ENCODE measurements at regions not wholly inside any gene's neighbourhood (a gene's known extent, or its start where the extent isn't known, plus 50 kb on each side); places are given as distances from the start of the nearest gene placed in this dataset.

DNA sequence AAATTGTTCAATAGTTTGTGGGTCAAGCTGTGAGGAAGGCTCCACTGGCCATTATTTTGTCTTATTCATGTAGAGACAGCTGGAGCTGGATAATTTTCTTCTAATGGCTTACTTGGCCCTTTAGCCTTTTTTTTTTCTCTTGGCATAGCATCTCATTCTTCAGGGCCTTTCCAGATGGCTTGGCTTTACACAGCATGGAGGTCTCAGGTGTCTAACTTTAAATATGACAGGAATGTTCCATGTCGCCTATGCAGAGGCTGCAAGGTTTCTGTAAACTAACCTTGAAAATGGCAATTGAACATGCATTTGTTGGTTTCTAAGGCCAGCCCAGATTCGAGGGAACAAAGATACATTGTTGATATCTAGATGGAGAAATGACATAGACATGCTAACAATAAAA lies 247.9 kb upstream of the CNTN5 start:
- Histone ChIP-seq H3K4me3 (ENCODE audit: low read depth in 1 of 3, low read length in 3 of 3) (no peak overlapping the region), H3K36me3 (ENCODE audit: control insufficient read depth in 3 of 3, insufficient read depth in 2 of 3, low read depth in 1 of 3, low read length in 3 of 3) (no peaks in the 10 kb centered on the region), H3K4me1 (ENCODE audit: control insufficient read depth in 3 of 3, insufficient read depth in 2 of 3, low read depth in 1 of 3, low read length in 2 of 3) (no peaks in the 10 kb centered on the region), H3K27me3 (ENCODE audit: control insufficient read depth in 3 of 3, insufficient read depth in 3 of 3, low read length in 3 of 3) (no peaks in the 10 kb centered on the region), H3K27ac (ENCODE audit: low read depth in 1 of 3, low read length in 2 of 3) (no peak overlapping the region), H3K9me3 (ENCODE audit: control insufficient read depth in 2 of 2, insufficient read depth in 1 of 2, low read depth in 1 of 2, low read length in 1 of 2) (peaks cover 0 to 12% of the 10 kb centered on the region in 2 donors)
- WGBS, 3 donors: 44 to 59% (median 48%) methylated on average over 2 of the region's 2 CpGs
- no peak for FAIRE-seq
- no peak for DNase-seq

DNA sequence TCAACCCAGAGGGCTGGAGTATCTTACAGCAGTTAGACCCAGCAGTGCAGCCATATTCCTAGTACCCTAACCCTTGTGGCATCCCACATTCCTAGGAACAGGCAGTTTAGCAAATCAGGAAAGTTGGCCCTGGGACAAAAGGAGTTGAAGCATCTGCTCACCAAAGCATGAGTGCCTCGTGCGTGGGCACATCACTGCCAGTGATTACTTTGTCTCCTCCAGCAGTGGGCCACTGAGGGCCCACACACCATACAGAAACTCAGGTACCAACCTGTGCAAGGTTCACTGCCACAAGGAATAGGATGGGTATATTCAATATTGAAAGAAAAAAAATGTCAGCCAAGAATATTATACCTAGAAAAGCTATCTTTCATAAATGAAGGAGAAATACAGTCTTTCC lies 227.5 kb upstream of the CNTN5 start:
- 74 to 90% (median 85%) methylated on average over 2 of the region's 2 CpGs for WGBS, 3 donors
- FAIRE-seq: no peak
- no peaks in the 10 kb centered on the region for H3K36me3 ChIP-seq (ENCODE audit: control insufficient read depth in 3 of 3, insufficient read depth in 2 of 3, low read depth in 1 of 3, low read length in 3 of 3)

DNA sequence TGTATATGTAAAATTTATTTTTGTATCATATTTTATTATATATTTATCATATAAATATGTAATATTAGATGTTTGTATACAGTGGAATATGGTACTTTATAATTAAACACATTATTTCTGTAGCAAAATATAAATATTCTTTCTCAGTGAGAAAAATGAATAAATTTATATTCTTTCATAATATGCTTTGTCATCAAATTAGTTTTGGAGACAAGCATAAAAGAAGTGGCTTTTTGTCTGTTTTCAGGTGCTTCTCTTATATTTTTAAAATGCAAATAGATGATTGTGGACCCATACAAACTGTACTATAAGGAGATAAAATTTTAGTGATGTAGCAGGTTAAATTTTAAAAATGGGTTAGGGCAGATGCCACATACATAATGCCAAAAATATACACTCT lies 222.4 kb upstream of the CNTN5 start:
- no peak for FAIRE-seq
- no peaks in the 10 kb centered on the region for H3K36me3 ChIP-seq (ENCODE audit: control insufficient read depth in 3 of 3, insufficient read depth in 2 of 3, low read depth in 1 of 3, low read length in 3 of 3)

More for the DNA sequence above, 227.5 kb upstream of the CNTN5 start:
- Histone ChIP-seq H3K9me3 (ENCODE audit: control insufficient read depth in 2 of 2, insufficient read depth in 1 of 2, low read depth in 1 of 2, low read length in 1 of 2) (peaks cover 0 to 10% of the 10 kb centered on the region in 2 donors), H3K27ac (ENCODE audit: low read depth in 1 of 3, low read length in 2 of 3) (no peak overlapping the region), H3K4me1 (ENCODE audit: control insufficient read depth in 3 of 3, insufficient read depth in 2 of 3, low read depth in 1 of 3, low read length in 2 of 3) (no peaks in the 10 kb centered on the region), H3K27me3 (ENCODE audit: control insufficient read depth in 3 of 3, insufficient read depth in 3 of 3, low read length in 3 of 3) (no peaks in the 10 kb centered on the region), H3K4me3 (ENCODE audit: low read depth in 1 of 3, low read length in 3 of 3) (no peak overlapping the region)
- DNase-seq: no peak

DNA sequence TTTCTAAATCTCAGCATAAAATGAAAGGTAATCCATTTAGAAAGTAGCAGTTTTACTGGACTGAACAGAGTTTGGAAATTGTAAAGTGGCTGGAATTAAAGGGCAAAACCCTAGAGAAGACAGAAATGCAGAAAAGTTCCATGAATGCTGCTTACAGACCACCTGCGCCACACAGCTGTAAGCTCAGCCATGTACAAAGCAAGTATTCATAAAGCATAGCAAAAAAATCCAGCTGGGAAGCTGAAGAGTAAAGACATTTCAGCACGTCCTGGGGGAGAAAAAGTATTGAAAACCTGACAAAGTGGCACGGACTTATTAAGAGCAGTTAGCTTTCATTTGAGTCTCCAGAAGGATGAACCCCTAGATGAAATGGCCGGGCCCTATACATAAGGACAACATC lies 220.1 kb upstream of the CNTN5 start:
- Histone ChIP-seq H3K27ac (ENCODE audit: low read depth in 1 of 3, low read length in 2 of 3) (no peak overlapping the region), H3K4me1 (ENCODE audit: control insufficient read depth in 3 of 3, insufficient read depth in 2 of 3, low read depth in 1 of 3, low read length in 2 of 3) (no peaks in the 10 kb centered on the region), H3K4me3 (ENCODE audit: low read depth in 1 of 3, low read length in 3 of 3) (no peak overlapping the region), H3K36me3 (ENCODE audit: control insufficient read depth in 3 of 3, insufficient read depth in 2 of 3, low read depth in 1 of 3, low read length in 3 of 3) (no peaks in the 10 kb centered on the region), H3K27me3 (ENCODE audit: control insufficient read depth in 3 of 3, insufficient read depth in 3 of 3, low read length in 3 of 3) (no peaks in the 10 kb centered on the region), H3K9me3 (ENCODE audit: control insufficient read depth in 2 of 2, insufficient read depth in 1 of 2, low read depth in 1 of 2, low read length in 1 of 2) (peaks cover 0 to 5% of the 10 kb centered on the region in 2 donors)
- 69 to 82% (median 74%) methylated on average over 4 of the region's 4 CpGs for WGBS, 3 donors
- FAIRE-seq: no peak
- no peak for DNase-seq

More for the DNA sequence above, 222.4 kb upstream of the CNTN5 start:
- Histone ChIP-seq H3K9me3 (ENCODE audit: control insufficient read depth in 2 of 2, insufficient read depth in 1 of 2, low read depth in 1 of 2, low read length in 1 of 2) (peaks cover 0 to 6% of the 10 kb centered on the region in 2 donors), H3K27me3 (ENCODE audit: control insufficient read depth in 3 of 3, insufficient read depth in 3 of 3, low read length in 3 of 3) (no peaks in the 10 kb centered on the region), H3K27ac (ENCODE audit: low read depth in 1 of 3, low read length in 2 of 3) (no peak overlapping the region), H3K4me1 (ENCODE audit: control insufficient read depth in 3 of 3, insufficient read depth in 2 of 3, low read depth in 1 of 3, low read length in 2 of 3) (no peaks in the 10 kb centered on the region), H3K4me3 (ENCODE audit: low read depth in 1 of 3, low read length in 3 of 3) (no peak overlapping the region)
- DNase-seq: no peak

DNA sequence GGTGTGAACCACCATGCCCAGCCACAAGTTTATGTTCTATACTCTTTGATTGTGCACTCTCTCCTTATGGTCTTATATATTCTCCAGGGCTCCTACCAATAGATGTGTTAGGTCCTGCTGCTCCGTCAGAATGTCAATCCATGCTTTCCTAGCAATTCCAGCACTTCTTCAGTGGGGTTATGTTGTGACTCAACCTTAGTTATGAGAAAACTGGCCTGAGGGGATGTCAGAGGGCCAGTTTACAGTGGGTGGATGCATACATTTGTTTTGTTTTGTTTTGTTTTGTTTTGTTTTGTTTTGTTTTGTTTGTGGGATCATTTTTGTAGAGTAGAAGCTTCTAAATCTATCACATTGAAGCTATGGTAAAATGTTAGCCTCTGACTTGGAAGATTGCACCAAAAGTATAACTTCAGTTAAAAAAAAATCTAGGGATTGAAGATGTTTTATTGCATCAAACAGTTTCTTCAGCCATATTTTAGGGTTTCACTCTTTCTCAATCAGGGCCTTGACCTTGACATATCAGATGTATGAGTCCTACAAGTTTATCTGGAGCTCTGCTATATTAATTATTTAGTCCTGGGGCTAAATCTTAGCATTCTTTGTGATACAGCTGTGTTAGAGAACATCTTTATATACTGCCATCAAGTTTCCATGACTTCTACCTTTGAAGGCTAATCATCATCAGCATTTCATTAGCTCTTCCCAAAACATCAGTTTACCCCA lies 191.6 kb upstream of the CNTN5 start:
- FAIRE-seq: no peak

DNA sequence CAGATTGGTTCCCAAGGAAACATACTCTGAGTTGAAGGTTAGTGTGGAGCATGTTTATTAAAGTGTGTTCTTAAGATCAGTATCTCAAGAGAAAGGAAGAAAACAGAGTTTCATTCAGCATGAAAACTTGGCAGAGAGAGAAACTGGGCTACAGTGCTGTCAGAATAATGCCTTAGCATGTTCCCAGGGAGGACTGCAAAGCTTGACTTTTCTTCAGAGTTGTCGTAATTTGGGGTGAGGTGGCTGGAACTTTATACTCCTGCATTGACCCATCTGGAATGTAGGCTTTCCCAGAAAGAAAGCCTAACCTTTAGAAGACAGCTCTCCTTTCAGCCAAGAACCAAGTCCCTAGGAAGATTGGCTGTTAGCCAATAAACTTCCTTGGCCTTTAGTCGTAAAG lies 190.8 kb upstream of the CNTN5 start:
- H3K9me3 ChIP-seq (ENCODE audit: control insufficient read depth in 2 of 2, insufficient read depth in 1 of 2, low read depth in 1 of 2, low read length in 1 of 2): peaks cover 0 to 2% of the 10 kb centered on the region in 2 donors
- H3K27ac ChIP-seq (ENCODE audit: low read depth in 1 of 3, low read length in 2 of 3): no peak overlapping the region
- no peaks in the 10 kb centered on the region for H3K4me1 ChIP-seq (ENCODE audit: control insufficient read depth in 3 of 3, insufficient read depth in 2 of 3, low read depth in 1 of 3, low read length in 2 of 3)
- H3K4me3 ChIP-seq (ENCODE audit: low read depth in 1 of 3, low read length in 3 of 3): no peak overlapping the region
- 76 to 85% (median 79%) methylated on average over 2 of the region's 2 CpGs for WGBS, 3 donors
- H3K36me3 ChIP-seq (ENCODE audit: control insufficient read depth in 3 of 3, insufficient read depth in 2 of 3, low read depth in 1 of 3, low read length in 3 of 3): no peaks in the 10 kb centered on the region
- FAIRE-seq: no peak
- H3K27me3 ChIP-seq (ENCODE audit: control insufficient read depth in 3 of 3, insufficient read depth in 3 of 3, low read length in 3 of 3): no peaks in the 10 kb centered on the region
- DNase-seq: no peak

More for the DNA sequence above, 191.6 kb upstream of the CNTN5 start:
- Histone ChIP-seq H3K9me3 (ENCODE audit: control insufficient read depth in 2 of 2, insufficient read depth in 1 of 2, low read depth in 1 of 2, low read length in 1 of 2) (peaks cover 0 to 2% of the 10 kb centered on the region in 2 donors), H3K4me3 (ENCODE audit: low read depth in 1 of 3, low read length in 3 of 3) (no peak overlapping the region), H3K4me1 (ENCODE audit: control insufficient read depth in 3 of 3, insufficient read depth in 2 of 3, low read depth in 1 of 3, low read length in 2 of 3) (no peaks in the 10 kb centered on the region), H3K27me3 (ENCODE audit: control insufficient read depth in 3 of 3, insufficient read depth in 3 of 3, low read length in 3 of 3) (no peaks in the 10 kb centered on the region), H3K36me3 (ENCODE audit: control insufficient read depth in 3 of 3, insufficient read depth in 2 of 3, low read depth in 1 of 3, low read length in 3 of 3) (no peaks in the 10 kb centered on the region), H3K27ac (ENCODE audit: low read depth in 1 of 3, low read length in 2 of 3) (no peak overlapping the region)
- DNase-seq: no peak
- 57 to 66% (median 65%) methylated on average over 1 of the region's 1 CpG for WGBS, 3 donors

DNA sequence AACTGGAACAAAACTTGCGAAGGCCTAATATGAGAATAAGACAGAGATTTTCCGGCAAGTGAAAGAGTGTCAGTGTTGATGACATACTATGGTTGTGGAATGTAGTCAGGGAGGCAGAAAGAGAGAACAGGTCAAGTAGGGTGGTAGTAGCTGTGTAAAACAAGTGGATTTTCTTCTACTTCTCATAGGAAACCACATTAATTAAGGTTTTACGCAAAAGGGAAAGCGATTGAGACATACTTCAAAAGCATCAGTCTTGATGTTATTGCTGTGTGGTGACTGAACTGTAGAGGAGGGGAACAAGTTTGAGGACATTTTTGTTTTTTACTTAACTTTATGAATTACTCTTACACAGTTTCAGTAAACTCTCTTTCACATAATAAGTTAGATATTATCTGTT lies 186.0 kb upstream of the CNTN5 start:
- H3K4me3 ChIP-seq (ENCODE audit: low read depth in 1 of 3, low read length in 3 of 3): no peak overlapping the region
- no peaks in the 10 kb centered on the region for H3K36me3 ChIP-seq (ENCODE audit: control insufficient read depth in 3 of 3, insufficient read depth in 2 of 3, low read depth in 1 of 3, low read length in 3 of 3)
- no peaks in the 10 kb centered on the region for H3K9me3 ChIP-seq (ENCODE audit: control insufficient read depth in 2 of 2, insufficient read depth in 1 of 2, low read depth in 1 of 2, low read length in 1 of 2)
- no peak overlapping the region for H3K27ac ChIP-seq (ENCODE audit: low read depth in 1 of 3, low read length in 2 of 3)
- DNase-seq: no peak
- no peak for FAIRE-seq
- WGBS, 3 donors: 86 to 87% (median 86%) methylated on average over 4 of the region's 4 CpGs
- H3K27me3 ChIP-seq (ENCODE audit: control insufficient read depth in 3 of 3, insufficient read depth in 3 of 3, low read length in 3 of 3): no peaks in the 10 kb centered on the region
- no peaks in the 10 kb centered on the region for H3K4me1 ChIP-seq (ENCODE audit: control insufficient read depth in 3 of 3, insufficient read depth in 2 of 3, low read depth in 1 of 3, low read length in 2 of 3)

DNA sequence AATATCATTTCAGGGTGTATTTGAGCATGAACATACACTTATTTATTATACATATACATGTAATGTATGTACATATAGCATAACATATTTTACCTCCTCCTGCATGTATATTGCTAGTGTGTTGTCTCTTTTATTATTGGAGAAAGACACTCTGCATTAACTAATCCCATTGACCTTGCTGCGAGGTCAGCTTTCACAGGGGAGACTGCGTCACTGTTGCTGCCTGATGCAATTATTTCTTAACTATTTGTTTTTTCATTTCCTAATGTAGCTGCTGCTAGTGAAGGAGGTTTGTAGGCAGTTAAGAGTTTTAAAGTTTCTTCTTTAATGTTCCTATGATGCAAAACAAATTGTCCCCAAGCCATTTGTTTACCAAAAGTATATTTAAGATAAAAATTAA lies 185.4 kb upstream of the CNTN5 start:
- Histone ChIP-seq H3K36me3 (ENCODE audit: control insufficient read depth in 3 of 3, insufficient read depth in 2 of 3, low read depth in 1 of 3, low read length in 3 of 3) (no peaks in the 10 kb centered on the region), H3K9me3 (ENCODE audit: control insufficient read depth in 2 of 2, insufficient read depth in 1 of 2, low read depth in 1 of 2, low read length in 1 of 2) (no peaks in the 10 kb centered on the region), H3K4me1 (ENCODE audit: control insufficient read depth in 3 of 3, insufficient read depth in 2 of 3, low read depth in 1 of 3, low read length in 2 of 3) (no peaks in the 10 kb centered on the region), H3K27ac (ENCODE audit: low read depth in 1 of 3, low read length in 2 of 3) (no peak overlapping the region), H3K4me3 (ENCODE audit: low read depth in 1 of 3, low read length in 3 of 3) (no peak overlapping the region), H3K27me3 (ENCODE audit: control insufficient read depth in 3 of 3, insufficient read depth in 3 of 3, low read length in 3 of 3) (no peaks in the 10 kb centered on the region)
- 63 to 70% (median 66%) methylated on average over 2 of the region's 2 CpGs for WGBS, 3 donors
- FAIRE-seq (no peak), DNase-seq (no peak)

DNA sequence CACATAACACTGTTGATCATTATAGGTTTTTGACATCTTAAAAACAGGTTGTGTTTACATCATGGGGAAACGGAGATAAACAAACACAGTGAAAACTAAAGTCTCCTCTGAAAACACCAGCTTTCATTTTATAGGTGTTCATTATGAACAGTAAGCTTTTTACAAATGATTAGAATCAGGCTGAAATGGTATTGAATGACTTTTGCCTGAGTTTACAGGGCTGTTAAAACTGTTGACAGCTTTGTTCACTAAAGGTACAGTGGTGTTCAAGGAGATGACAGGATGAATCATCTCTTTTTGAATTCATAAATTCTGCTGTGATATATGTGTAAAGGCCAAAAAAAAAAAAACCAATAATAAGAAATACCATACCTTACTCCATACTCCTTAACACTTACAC lies 184.6 kb upstream of the CNTN5 start:
- DNase-seq (no peak), FAIRE-seq (no peak)
- Histone ChIP-seq H3K36me3 (ENCODE audit: control insufficient read depth in 3 of 3, insufficient read depth in 2 of 3, low read depth in 1 of 3, low read length in 3 of 3) (no peaks in the 10 kb centered on the region), H3K4me1 (ENCODE audit: control insufficient read depth in 3 of 3, insufficient read depth in 2 of 3, low read depth in 1 of 3, low read length in 2 of 3) (no peaks in the 10 kb centered on the region), H3K4me3 (ENCODE audit: low read depth in 1 of 3, low read length in 3 of 3) (no peak overlapping the region), H3K27me3 (ENCODE audit: control insufficient read depth in 3 of 3, insufficient read depth in 3 of 3, low read length in 3 of 3) (no peaks in the 10 kb centered on the region), H3K9me3 (ENCODE audit: control insufficient read depth in 2 of 2, insufficient read depth in 1 of 2, low read depth in 1 of 2, low read length in 1 of 2) (peaks cover 0 to 3% of the 10 kb centered on the region in 2 donors), H3K27ac (ENCODE audit: low read depth in 1 of 3, low read length in 2 of 3) (no peak overlapping the region)
- WGBS, 3 donors: 58 to 68% (median 65%) methylated on average over 1 of the region's 1 CpG
